SJSA1 (cell line): ENCODE measurements at regions not wholly inside any gene's neighbourhood (a gene's known extent, or its start where the extent isn't known, plus 50 kb on each side); places are given as distances from the start of the nearest gene placed in this dataset.

Source experiments
- DNase-seq, 2 experiments: peaks; one replicate each; pipeline ENCODE4 v3.0.0-alpha.2; 2015 to 2020; ENCODE audit warnings: low spot score in 2 of 2, low read depth in 1 of 2
- H3K27ac ChIP-seq: fragments of 250-450 bp; sonication (Bioruptor Pico); 2 replicates; pipeline ENCODE4 v1.5.1; 2020; ENCODE audit warnings: mild to moderate bottlenecking, moderate library complexity
- H3K27me3 ChIP-seq: fragments of 250-450 bp; sonication (Bioruptor Pico); replicated peaks from 2 replicates; pipeline ENCODE4 v1.5.1; 2020; ENCODE audit warnings: mild to moderate bottlenecking, moderate library complexity
- H3K36me3 ChIP-seq: fragments of 250-450 bp; sonication (Bioruptor Pico); 2 replicates; pipeline ENCODE4 v1.5.1; 2020; ENCODE audit warnings: mild to moderate bottlenecking
- H3K4me1 ChIP-seq: fragments of 250-450 bp; sonication (Bioruptor Pico); replicated peaks from 2 replicates; pipeline ENCODE4 v1.6.1; 2021; ENCODE audit warnings: mild to moderate bottlenecking
- H3K4me3 ChIP-seq: fragments of 250-450 bp; sonication (Bioruptor Pico); 2 replicates; pipeline ENCODE4 v1.5.1; 2020; ENCODE audit warnings: mild to moderate bottlenecking
- H3K9me3 ChIP-seq: fragments of 250-450 bp; sonication (Bioruptor Pico); replicated peaks from 2 replicates; pipeline ENCODE4 v1.5.1; 2020; ENCODE audit warnings: mild to moderate bottlenecking

GRCh38 chr21:27681038-27681437, 714.1 kb upstream of the ADAMTS5 start:
- H3K4me1 ChIP-seq = no peaks in the 10 kb centered on the region
- no peaks in the 10 kb centered on the region for H3K36me3 ChIP-seq
- H3K9me3 ChIP-seq = no peaks in the 10 kb centered on the region
- peak in 1 of 2 experiments; percentile 20 for DNase-seq
- H3K27ac ChIP-seq = no peak overlapping the region
- H3K4me3 ChIP-seq = no peak overlapping the region
- no peaks in the 10 kb centered on the region for H3K27me3 ChIP-seq

GRCh38 chr21:27680181-27680580, 713.3 kb upstream of the ADAMTS5 start:
- no peak for DNase-seq
- Histone ChIP-seq H3K27ac (no peak overlapping the region), H3K9me3 (no peaks in the 10 kb centered on the region), H3K4me1 (no peaks in the 10 kb centered on the region), H3K36me3 (no peaks in the 10 kb centered on the region), H3K4me3 (no peak overlapping the region), H3K27me3 (no peaks in the 10 kb centered on the region)

- Histone ChIP-seq H3K27ac (no peak overlapping the region), H3K4me3 (no peak overlapping the region), H3K4me1 (no peaks in the 10 kb centered on the region), H3K9me3 (no peaks in the 10 kb centered on the region), H3K36me3 (no peaks in the 10 kb centered on the region), H3K27me3 (no peaks in the 10 kb centered on the region)
- DNase-seq = no peak
These were observed 711.6 kb upstream of the ADAMTS5 start for GRCh38 chr21:27678511-27678910.

- Histone ChIP-seq H3K27ac (no peak overlapping the region), H3K27me3 (no peaks in the 10 kb centered on the region), H3K4me3 (no peak overlapping the region), H3K36me3 (no peaks in the 10 kb centered on the region), H3K4me1 (no peaks in the 10 kb centered on the region), H3K9me3 (no peaks in the 10 kb centered on the region)
- DNase-seq = no peak
These were observed 710.7 kb upstream of the ADAMTS5 start for GRCh38 chr21:27677546-27677945.

- H3K9me3 ChIP-seq = no peaks in the 10 kb centered on the region
- no peaks in the 10 kb centered on the region for H3K36me3 ChIP-seq
- H3K4me3 ChIP-seq = no peak overlapping the region
- H3K4me1 ChIP-seq = no peaks in the 10 kb centered on the region
- DNase-seq = no peak
- no peaks in the 10 kb centered on the region for H3K27me3 ChIP-seq
- H3K27ac ChIP-seq = no peak overlapping the region
These were observed 708.4 kb upstream of the ADAMTS5 start for GRCh38 chr21:27675306-27675705.

- Histone ChIP-seq H3K9me3 (no peaks in the 10 kb centered on the region), H3K4me3 (no peak overlapping the region), H3K36me3 (no peaks in the 10 kb centered on the region), H3K4me1 (no peaks in the 10 kb centered on the region), H3K27ac (no peak overlapping the region), H3K27me3 (no peaks in the 10 kb centered on the region)
- DNase-seq = no peak
These were observed 707.2 kb upstream of the ADAMTS5 start for GRCh38 chr21:27674041-27674615.

- Histone ChIP-seq H3K27ac (no peak overlapping the region), H3K27me3 (no peaks in the 10 kb centered on the region)
These were observed 706.7 kb upstream of the ADAMTS5 start for GRCh38 chr21:27673581-27673980.

GRCh38 chr21:27671207-27671606, 704.3 kb upstream of the ADAMTS5 start:
- H3K4me1 ChIP-seq = no peaks in the 10 kb centered on the region
- no peak overlapping the region for H3K4me3 ChIP-seq
- DNase-seq = no peak
- H3K9me3 ChIP-seq = no peaks in the 10 kb centered on the region
- no peaks in the 10 kb centered on the region for H3K27me3 ChIP-seq
- H3K27ac ChIP-seq = no peak overlapping the region
- H3K36me3 ChIP-seq = no peaks in the 10 kb centered on the region

More at GRCh38 chr21:27673581-27673980, 706.7 kb upstream of the ADAMTS5 start:
- no peak for DNase-seq
- Histone ChIP-seq H3K9me3 (no peaks in the 10 kb centered on the region), H3K4me3 (no peak overlapping the region), H3K36me3 (no peaks in the 10 kb centered on the region), H3K4me1 (no peaks in the 10 kb centered on the region)

- Histone ChIP-seq H3K36me3 (no peaks in the 10 kb centered on the region), H3K9me3 (no peaks in the 10 kb centered on the region), H3K4me1 (peaks cover 12% of the 10 kb centered on the region), H3K27ac (no peak overlapping the region), H3K4me3 (no peak overlapping the region), H3K27me3 (no peaks in the 10 kb centered on the region)
- DNase-seq = no peak
These were observed 686.6 kb upstream of the ADAMTS5 start for GRCh38 chr21:27653481-27653880.

GRCh38 chr21:27649762-27650161, 682.9 kb upstream of the ADAMTS5 start:
- DNase-seq = no peak
- H3K27me3 ChIP-seq = no peaks in the 10 kb centered on the region
- peak overlapping the region; percentile 73 for H3K27ac ChIP-seq
- peaks cover 15% of the 10 kb centered on the region for H3K4me1 ChIP-seq
- no peak overlapping the region for H3K4me3 ChIP-seq
- no peaks in the 10 kb centered on the region for H3K36me3 ChIP-seq
- H3K9me3 ChIP-seq = no peaks in the 10 kb centered on the region

GRCh38 chr21:27649323-27649722, 682.4 kb upstream of the ADAMTS5 start:
- Histone ChIP-seq H3K36me3 (no peaks in the 10 kb centered on the region), H3K9me3 (no peaks in the 10 kb centered on the region), H3K4me3 (no peak overlapping the region), H3K4me1 (peaks cover 15% of the 10 kb centered on the region), H3K27ac (peak overlapping the region; percentile 73), H3K27me3 (no peaks in the 10 kb centered on the region)
- peak in 1 of 2 experiments; percentile 43 for DNase-seq

GRCh38 chr21:27648560-27648959, 681.7 kb upstream of the ADAMTS5 start:
- H3K27me3 ChIP-seq = no peaks in the 10 kb centered on the region
- DNase-seq = peak; percentile 41 to 50
- H3K27ac ChIP-seq = peak overlapping the region; percentile 73
- H3K36me3 ChIP-seq = no peaks in the 10 kb centered on the region
- no peaks in the 10 kb centered on the region for H3K9me3 ChIP-seq
- no peak overlapping the region for H3K4me3 ChIP-seq
- H3K4me1 ChIP-seq = peaks cover 15% of the 10 kb centered on the region

- Histone ChIP-seq H3K36me3 (no peaks in the 10 kb centered on the region), H3K9me3 (no peaks in the 10 kb centered on the region), H3K27ac (peak overlapping the region; percentile 73), H3K27me3 (no peaks in the 10 kb centered on the region), H3K4me1 (peaks cover 15% of the 10 kb centered on the region), H3K4me3 (no peak overlapping the region)
- no peak for DNase-seq
These were observed 681.0 kb upstream of the ADAMTS5 start for GRCh38 chr21:27647921-27648320.

- Histone ChIP-seq H3K36me3 (no peaks in the 10 kb centered on the region), H3K4me3 (no peak overlapping the region), H3K27ac (no peak overlapping the region), H3K9me3 (no peaks in the 10 kb centered on the region), H3K4me1 (peaks cover 15% of the 10 kb centered on the region), H3K27me3 (no peaks in the 10 kb centered on the region)
- DNase-seq = no peak
These were observed 680.5 kb upstream of the ADAMTS5 start for GRCh38 chr21:27647401-27647800.

GRCh38 chr21:27646691-27647090, 679.8 kb upstream of the ADAMTS5 start:
- no peaks in the 10 kb centered on the region for H3K27me3 ChIP-seq
- H3K4me1 ChIP-seq = peaks cover 15% of the 10 kb centered on the region
- H3K9me3 ChIP-seq = no peaks in the 10 kb centered on the region
- H3K4me3 ChIP-seq = no peak overlapping the region
- no peak for DNase-seq
- H3K36me3 ChIP-seq = no peaks in the 10 kb centered on the region
- no peak overlapping the region for H3K27ac ChIP-seq
